Dermis microvascular lymphatic vessel endothelial cell (primary cell): ENCODE measurements at regions not wholly inside any gene's neighbourhood (a gene's known extent, or its start where the extent isn't known, plus 50 kb on each side); places are given as distances from the start of the nearest gene placed in this dataset.

Experiments
- DNase-seq, 2 donors: peaks; one replicate each; pipeline versions ENCODE4 v3.0.0 to v3.0.0-alpha.2; 2010; ENCODE audit warnings: low read depth in 2 of 2

DNA sequence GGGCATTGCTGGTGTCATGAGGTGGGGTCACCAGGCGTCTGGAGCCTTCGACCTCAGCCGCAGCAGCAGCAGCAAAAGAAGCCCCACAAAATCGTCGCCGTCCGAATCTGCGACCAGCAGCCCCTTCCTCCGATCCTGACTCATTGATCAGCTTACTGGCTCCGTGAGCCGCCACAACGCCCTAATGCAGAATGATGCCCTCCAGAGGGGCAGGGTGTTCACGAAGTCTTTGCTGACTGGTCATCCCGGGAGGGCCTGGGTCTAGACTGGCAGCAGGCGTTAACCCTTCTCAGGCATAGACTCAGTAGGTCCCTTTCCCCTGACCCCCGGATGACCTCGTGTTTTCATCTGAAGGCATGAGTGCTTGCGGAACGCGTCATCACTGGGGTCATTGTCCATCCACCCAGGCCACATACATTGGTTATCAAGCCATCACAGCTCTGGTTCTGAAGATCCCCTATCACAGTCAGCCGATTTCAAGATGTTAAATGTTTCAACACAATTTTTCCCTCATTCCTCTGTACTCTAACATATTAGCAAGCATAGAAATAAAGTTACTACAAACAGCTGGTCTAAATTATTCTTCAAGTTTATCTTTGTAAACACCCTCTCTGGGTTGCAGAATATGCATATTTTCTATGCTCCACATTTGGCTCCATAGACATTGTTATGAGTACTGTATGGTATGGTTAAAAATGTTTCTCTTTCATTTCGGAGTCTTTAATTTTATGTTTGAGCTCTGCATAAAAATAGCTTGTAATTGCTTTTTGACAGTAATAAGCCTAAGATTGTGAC is 83.3 kb upstream of the SALL3 start:
- DNase-seq, result no peak

DNA sequence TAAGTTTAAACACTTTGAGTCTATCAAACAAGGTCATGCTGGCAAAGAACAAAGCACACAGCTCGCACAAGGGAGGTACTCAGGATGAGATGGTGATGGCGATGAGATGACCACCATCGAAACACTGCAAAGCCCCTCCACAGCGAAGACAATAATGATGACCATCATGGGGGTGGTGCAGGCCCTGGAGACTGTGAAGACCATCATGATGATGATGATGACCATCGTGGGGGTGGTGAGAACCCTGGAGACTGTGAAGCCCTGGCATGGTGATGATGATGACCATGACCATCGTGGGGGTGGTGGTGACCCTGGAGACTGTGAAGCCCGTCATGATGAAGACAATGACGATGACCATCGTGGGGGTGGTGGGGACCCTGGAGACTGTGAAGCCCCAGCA is 81.6 kb upstream of the SALL3 start:
- DNase-seq, result no peak

DNA sequence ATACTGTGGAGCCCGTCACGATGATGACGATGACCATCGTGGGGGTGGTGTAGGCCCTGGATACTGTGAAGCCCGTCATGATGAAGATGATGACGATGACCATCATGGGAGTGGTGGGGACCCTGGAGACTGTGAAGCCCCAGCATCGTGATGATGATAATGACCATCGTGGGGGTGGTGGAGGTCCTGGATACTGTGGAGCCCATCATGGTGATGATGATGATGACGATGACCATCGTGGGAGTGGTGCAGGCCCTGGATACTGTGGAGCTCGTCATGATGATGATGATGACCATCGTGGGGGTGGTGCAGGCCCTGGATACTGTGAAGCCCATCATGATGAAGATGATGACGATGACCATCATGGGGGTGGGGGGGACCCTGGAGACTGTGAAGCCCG is 81.0 kb upstream of the SALL3 start:
- no peak for DNase-seq

DNA sequence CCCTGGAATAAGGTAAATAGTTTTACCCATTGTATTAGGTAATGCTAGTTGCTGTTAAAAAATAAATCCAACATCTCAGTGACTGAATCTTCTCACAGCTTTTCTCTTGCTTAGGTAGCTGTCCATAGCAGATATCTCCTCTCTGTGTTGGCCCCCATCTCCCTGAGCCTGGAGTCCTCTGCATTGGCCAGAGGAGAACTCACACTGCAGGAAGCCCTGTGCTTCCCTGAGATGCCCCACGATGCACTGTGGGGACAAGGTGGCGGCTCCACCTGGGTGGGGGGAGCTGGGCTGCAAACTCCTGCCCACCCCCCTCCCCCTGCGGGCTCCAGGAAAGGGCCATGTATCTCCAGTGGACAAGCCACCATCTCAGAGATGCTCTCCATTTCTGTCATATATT is 80.4 kb upstream of the SALL3 start:
- no peak for DNase-seq

DNA sequence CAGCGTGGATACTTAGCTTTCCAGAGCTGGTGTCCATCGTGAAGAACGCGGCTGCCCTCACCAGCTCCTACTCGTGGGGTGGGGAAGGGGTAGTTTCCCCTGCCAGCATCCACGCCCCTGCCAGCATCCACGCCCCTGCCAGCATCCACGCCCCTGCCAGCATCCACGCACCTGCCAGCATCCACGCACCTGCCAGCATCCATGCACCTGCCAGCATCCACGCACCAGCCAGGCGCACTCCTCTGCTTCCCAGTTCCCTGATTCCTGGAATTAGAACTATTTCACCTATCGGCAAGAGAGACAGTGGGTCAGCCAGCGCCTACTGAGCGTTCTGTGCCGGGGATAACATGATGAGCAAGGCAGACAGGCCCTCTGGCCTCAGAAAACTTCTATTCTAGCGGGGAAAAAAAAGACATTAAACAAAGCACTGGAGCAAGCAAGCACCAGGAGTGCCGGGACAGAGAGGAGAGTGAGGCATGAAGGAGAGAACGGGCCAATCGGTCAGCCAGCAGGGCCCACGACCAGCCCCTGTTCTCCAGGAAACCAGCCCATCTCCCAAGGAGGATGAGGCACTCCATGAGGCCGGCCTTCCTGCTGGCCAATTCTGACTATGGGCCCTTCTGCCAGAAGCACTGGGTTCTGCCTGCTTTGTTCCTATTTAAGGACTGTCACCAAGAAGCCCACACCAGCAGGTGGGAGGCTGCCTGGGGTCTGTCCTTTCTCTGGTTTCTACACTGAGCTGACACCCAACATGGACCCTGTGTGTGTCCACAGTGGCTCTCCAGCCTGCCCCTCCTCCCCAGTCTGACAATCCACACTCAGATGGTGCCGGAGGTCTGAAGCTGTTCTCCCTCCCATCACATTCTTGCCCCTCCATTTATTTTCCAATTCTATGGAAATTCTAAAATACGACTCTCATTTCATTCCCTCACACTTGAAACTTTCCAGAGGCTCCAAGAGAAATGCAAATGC is 78.4 kb upstream of the SALL3 start:
- no peak for DNase-seq

DNA sequence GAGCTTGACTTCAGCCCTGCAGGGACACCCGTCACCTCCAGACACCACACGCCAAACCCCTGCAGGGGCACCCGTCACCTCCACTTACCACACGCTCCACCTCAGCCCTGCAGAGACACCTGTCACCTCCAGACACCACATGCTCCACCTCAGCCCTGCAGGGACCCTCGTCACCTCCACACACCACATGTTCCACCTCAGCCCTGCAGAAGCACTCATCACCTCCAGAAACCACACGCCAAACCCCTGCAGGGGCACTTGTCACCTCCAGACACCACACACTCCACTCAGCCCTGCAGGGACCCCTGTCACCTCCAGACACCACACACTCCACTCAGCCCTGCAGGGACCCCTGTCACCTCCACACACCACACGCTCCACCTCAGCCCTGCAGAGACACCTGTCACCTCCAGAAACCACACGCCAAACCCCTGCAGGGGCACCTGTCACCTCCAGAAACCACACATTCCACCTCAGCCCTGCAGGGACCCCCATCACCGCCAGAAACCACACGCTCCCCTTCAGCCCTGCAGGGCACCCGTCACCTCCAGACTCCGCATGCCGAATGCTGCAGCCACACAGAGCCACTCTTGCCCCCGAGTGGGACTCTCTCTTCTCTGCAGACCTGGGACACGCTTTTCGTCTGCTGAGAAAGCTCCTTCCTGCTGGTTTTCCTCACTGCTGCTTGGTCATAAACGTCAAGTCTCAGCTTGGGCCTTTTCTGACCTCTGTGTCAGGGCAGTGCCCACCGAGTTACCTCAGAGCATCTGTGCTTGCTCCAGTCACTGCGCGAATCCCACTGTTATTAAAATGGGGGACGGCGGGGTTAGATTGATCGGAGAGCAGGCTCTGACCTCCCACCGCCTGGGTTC is 77.5 kb upstream of the SALL3 start:
- DNase-seq, result no peak

DNA sequence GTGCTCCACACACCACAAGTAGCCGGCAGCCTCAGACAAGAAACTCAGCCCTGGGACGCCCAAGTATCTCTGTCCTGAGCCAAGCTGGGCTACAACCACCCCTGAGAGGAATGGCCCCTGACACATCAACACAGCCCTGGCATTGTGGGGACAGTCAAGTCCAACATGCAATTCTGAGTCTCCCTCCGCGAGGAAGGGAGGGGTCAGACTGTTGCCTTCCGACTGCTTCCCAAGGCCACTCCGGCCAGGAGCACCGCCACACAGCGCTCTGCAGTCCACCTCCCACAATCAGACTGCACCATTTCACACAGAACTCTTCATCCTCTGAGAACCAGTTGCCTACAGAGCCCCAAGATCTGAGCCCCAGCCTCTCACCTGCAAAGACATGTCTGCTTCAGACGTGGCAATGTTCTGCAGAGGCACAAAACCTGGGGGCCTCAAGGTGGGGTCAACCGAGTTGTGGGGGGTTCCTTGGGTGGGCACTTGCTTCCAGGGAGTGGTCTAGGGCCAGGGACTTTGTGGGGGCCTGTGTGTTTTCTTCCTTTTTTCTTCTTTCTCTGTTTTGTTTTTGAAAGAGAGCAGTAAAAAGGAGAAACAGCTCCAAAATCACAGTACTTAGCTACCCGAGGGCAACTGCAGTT is 76.7 kb upstream of the SALL3 start:
- DNase-seq, result no peak

DNA sequence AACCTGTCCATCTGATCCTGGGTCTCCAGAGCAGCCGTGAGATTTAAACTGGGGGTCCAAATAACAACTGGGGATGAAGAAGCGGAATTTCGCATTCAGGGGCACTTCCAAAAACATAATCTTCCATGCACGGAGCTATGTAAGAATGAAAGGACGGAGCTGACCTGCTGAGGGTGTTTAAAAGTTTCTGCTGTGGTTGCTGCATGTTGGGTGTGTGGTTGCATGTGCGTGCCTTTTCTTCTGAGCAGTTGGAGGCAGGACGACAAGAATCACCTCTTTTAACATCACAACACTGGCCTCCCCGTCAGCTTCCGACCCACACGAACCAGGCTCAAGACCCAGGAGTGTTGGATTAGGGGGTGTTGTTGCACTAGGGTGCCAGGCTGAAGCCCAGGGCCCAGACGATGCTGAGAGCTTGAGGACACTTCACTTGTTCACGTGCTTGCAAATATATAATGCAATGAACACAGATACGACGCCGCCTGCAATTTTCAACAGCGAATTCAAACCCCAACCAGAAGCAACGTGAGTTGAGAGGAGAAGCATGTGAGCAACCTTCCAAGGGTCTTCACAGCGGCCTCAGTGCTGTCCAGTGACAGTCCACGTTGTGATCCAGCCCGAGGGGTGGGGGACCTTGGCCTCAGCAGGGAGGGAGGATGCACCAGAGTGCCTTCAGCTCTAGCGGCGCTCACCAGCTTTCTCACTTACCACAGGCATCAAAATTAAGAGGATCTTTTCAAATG is 76.0 kb upstream of the SALL3 start:
- DNase-seq, result no peak

DNA sequence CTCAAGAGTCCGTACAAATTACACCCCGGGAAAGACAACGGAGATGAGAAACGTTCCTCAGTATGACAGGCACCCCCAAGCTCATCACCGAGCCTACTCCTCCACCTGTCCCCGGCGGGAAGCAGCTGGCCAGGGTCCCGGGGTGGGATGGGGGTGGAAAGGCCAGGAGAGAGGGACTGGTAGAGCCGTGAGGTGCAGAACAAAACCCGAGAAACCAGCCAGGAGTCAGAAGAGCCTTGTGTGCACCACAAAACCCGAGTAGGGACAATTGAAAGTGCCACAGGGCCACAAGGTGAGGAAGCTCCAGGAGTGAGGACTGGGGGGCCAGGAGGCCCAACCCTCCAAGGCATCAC is 75.5 kb upstream of the SALL3 start:
- DNase-seq, result no peak

DNA sequence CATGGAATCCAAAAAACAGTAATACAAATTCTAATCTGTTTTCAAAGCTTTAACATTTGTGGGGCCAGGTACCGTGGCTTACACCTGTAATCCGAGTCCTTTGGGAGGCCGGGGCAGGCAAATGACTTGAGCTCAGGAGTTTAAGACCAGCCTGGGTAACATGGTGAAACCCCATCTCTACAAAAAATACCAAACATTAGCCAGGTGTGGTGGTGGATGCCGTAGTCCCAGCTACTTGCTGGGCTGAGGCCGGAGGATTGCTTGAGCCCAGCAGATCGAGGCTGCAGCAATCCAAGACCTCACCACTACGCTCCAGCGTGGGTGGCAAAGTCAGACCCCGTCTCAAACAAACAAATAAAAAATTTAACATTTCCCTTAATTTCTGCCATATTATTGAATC is 74.3 kb upstream of the SALL3 start:
- DNase-seq, result no peak

DNA sequence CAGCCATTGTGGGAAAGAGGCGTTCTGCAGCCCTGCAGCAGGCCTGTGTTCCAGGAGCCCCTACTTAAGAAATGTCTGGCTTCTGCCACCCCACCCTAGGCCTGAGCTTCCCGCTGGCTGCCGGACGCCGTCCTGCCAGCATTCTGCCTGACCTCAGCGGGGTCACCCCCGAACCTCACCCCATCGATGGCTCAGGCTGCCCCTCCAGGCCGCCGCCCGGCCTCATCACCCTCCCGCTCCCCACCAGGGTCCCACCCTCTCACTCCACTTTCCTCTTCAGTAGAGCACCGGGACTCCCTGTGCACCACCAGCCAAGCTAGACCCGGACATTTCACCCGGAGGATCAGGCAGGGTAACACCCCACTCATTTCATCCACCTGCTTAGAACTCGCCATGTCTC is 73.6 kb upstream of the SALL3 start:
- DNase-seq, result no peak

DNA sequence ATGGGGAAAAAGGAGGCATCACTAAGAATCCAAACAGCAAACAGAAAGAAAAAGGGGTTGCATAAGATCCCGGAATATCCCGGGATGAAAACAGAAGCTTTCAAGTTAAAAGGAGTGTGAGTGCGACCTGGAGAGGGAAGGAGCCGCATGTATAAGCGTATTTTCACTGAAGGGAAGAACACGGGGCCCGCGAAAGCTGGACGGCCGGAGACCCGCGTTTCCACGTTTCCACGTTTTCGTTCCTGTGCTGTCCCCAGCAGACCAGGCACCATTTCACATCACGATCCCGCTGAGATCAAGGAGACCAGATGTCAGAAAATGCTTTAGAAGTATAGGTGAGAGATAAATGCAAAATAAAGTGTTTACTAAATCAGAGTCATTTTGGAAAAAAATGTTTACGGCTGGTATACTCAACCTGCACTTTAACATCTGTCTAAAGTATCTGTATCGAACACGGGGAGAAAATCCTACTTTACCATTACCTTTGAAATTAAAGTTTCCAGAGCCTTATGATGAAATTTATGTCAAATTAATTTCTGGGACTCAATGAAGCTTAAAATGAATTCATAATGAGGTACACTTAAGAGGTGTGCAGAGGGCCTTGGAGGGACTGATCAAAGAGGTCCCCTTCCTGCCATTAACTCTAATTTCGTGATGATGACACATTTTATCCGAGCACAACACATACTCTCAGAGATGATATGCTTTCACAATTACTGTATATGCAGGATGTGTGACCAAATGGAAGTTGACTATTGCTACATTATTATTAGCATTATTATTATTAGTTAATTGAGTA is 71.0 kb upstream of the SALL3 start:
- no peak for DNase-seq

DNA sequence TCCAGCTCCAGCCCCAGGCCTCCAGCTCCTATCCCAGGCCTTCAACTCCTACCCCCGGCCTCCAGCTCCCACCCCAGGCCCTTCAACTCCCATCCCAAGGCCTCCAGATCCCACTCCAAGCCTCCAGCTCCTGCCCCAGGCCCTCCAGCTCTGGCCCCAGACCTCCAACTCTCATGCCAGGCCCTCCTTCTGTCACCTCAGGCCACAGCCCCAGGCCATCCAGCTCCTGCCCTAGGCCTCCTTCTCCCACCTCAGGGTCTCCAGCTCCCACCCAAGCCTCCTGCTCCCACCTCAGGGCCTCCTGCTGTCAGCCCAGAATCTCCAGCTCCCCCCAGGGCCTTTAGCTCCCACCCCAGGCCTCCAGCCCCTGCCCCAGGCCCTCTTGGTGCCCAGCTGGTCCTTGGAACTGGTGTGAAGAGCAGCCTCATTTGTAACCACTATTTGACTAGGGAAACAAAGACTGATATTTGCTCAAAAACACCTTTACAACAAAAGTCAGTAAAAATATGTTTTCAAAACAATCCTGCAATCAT is 67.8 kb upstream of the SALL3 start:
- no peak for DNase-seq

DNA sequence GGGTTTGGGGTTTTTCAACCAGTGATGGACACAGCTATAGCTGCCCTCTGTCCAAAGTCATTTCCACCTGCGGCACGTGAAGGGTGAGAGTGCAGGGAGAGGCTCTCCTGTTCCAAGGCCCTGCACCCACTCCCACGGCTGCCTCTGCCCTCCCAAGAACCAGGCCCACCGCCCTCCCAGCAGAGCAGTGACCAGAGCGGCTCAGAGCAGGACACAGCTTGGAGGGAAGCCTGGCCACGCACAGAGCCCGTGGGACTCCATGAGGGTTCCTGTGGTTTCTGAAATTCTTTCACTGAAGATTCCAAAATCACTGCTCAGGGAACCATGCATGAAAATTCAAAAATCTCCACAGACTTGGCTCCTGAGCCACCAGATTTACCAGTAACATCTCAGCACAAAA is 67.3 kb upstream of the SALL3 start:
- no peak for DNase-seq

DNA sequence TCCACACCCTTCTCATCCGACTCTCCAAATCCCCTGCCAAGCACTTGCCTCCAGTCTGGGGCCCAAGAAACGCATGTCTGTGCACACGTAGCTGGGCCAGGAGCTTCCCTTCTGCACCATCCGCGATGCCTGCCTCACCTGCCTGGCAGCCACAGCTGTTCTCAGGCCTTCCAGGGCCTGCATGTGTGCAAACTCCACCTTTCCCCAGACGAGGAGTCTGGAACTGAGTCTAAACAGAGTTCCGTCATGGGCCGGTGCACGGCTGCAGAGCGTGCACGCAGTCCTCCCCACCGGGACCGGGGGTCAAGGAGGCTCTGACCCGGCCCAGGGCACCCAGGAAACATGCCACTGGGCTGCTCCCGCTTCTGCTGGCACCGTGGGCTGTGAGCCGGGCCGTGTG is 66.8 kb upstream of the SALL3 start:
- DNase-seq, result no peak

DNA sequence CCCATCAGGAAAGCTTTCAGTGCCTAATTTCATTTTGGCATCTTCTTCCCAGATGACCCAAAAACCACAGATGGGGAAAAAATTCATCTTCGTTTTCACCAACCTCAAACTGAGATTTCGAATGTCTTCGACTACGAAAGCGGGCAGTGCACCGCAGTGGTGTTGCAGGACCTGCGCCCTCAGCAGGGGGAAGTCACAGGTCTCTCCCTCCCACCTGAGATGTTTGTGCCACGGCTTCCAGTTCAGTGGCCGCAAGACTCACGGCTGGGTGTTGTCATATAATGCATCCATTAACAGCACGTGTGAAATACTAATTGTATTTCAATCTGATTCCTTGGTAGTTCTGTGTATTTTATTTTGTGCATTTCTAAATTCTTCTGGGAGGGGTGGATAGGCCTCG is 66.2 kb upstream of the SALL3 start:
- no peak for DNase-seq

DNA sequence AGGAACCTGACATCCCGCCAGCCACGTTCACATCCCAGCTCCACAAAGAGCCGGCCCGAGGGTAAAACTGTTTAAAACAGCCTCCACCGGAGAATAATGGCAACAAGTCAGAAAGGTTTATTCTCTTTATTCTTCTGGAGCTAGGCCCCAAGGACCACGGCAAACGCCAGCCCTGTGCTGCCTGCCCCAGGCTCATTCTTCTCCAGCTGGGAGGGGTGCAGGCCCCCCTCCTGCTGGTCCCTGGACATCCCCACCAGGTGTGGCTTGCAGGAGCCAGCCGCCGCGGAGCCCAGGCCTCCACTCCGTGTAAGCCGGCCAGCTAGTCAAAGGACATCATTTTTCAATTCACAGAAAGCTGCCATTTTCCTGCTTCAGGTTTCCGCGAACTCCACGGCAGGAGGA is 65.8 kb upstream of the SALL3 start:
- no peak for DNase-seq

DNA sequence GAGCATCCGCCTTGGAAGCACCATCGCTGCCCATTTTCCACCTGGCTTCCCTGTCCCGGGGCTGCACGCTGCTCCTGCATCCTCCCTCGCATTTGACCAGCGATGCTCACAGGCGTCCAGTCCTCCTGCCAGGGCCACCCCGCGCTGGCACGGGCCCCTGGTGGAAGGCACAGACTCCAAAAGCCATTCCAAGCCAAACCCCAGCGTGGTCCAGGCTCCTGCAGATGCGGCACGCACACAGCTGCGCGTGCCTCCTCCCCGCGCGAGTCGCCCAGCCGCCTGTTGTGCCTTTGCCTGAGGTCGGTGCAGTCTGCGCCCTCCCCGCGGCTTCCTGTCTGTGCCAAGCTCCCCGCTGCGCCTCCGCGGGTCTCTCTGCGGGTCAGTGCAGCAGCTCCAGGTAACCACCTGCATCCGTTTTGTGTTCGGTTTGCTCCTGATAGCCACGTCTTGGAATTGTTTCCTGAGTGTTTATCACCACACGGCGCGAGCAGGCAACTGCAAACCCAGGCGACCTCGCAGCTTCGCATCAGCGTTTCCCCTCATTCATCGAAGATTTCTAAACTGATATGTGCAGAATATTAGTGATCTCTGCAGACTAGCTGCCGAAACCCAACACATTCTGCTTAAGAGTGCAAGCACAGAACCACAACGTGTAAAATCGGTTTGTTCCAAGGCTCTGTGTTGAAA is 65.2 kb upstream of the SALL3 start:
- no peak for DNase-seq

DNA sequence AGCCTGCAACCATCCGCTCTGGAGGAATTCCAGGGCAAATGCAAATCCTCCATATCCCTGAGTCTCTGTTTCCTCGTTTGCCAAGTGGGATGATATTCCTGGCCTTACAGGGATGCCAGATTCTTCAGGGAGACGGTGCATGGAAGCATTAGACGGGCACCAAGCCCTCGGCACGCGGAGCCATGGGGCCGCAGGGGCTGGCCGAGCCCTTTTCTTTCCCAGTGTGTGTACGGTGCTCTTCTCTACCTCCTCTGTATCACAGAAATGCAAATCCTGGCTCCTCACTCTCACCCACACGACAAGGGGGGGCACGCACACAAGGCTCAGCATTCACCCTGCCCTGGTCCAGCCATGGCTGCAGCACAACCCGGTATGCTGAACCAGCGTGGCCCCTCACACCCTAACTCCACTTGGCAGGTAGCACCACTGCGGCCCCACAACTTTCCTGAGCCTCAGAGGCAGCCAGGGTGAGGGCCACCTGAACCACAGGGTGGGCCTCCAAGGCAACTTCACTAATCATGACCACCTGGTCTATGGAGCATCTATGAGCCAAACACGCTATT is 64.1 kb upstream of the SALL3 start:
- DNase-seq, result no peak
